AG04449 (cell line): ENCODE measurements at regions not wholly inside any gene's neighbourhood (a gene's known extent, or its start where the extent isn't known, plus 50 kb on each side); places are given as distances from the start of the nearest gene placed in this dataset.
"Not testable (repeated sequence)": the region's sequence is repeated elsewhere in the genome, so short reads cannot be mapped to it uniquely, and the experiment has no call there.

Experiments
- CTCF ChIA-PET: fragments of 350-600 bp; formaldehyde crosslinking; extraction: SDS; loops from one replicate; lab custom pipeline; 2021; ENCODE audit warnings: antibody characterized with exemption; lab: Yijun Ruan, JAX
- POLR2A ChIA-PET: fragments of 400-600, 350-600 bp; formaldehyde crosslinking; extraction: SDS; loops from one replicate; lab custom pipeline; 2020; ENCODE audit warnings: antibody characterized with exemption, inconsistent platforms; lab: Yijun Ruan, JAX
- DNase-seq: peaks from one replicate; pipeline ENCODE4 v3.0.0-alpha.2; 2010; ENCODE audit warnings: low read depth, low spot score
- H3K4me3 ChIP-seq: 2 replicates; pipeline ENCODE4 v1.5.1; 2011; ENCODE audit warnings: low read depth, mild to moderate bottlenecking, control low read depth, low read length
- CTCF ChIP-seq: IDR thresholded peaks from one replicate; pipeline ENCODE4 v1.5.1; 2011; ENCODE audit warnings: mild to moderate bottlenecking, moderate library complexity, low read length, control low read depth, inconsistent platforms; ENCODE audit not compliant: insufficient read depth; ENCODE audit errors: missing control alignments

DNA sequence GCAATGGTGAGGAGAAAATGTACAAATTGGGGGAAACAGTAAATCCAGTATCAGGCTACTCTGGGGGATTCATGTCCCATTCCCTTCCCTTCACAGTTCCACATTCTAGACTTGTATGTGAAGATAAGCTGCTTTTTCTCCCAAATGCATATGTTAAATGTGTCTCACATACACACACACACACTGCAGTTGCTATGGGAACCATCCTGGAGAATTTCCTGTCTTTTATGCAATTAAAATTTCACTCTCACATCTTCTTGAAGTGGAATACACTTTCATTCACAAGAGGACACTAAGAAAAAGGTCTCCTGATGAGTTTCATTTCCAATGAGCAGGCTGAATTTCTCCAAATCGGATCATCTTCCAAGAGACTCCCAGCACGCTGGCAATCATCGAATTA is 366.0 kb downstream of the LRATD1 start:
- ChIA-PET POLR2A (no interaction called here), CTCF (no interaction called here)
- TF ChIP-seq CTCF, result no peak

GRCh38 chr2:14999114-14999661 is 366.7 kb downstream of the LRATD1 start:
- no peak for TF ChIP-seq CTCF
- ChIA-PET CTCF (no interaction called here), POLR2A (no interaction called here)
- no peak overlapping the region for H3K4me3 ChIP-seq
- no peak for DNase-seq

More for the DNA sequence above, 366.0 kb downstream of the LRATD1 start:
- no peak for DNase-seq
- H3K4me3 ChIP-seq, result no peak overlapping the region

DNA sequence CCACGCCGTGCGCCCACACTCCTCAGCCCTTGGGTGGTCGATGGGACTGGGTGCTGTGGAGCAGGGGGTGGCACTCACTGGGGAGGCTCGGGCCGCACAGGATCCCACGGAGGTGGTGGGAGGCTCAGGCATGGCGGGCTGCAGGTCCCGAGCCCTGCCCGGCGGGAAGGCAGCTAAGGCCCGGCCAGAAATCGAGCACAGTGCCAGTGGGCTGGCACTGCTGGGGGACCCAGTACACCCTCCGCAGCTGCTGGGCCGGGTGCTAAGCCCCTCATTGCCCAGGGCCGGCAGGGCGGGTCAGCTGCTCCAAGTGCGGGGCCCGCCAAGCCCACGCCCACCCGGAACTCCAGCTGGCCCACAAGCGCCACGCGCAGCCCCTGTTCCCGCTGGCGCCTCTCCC is 370.0 kb downstream of the LRATD1 start:
- DNase-seq, CTCF ChIA-PET, H3K4me3 ChIP-seq, POLR2A ChIA-PET: not testable (repeated sequence)

DNA sequence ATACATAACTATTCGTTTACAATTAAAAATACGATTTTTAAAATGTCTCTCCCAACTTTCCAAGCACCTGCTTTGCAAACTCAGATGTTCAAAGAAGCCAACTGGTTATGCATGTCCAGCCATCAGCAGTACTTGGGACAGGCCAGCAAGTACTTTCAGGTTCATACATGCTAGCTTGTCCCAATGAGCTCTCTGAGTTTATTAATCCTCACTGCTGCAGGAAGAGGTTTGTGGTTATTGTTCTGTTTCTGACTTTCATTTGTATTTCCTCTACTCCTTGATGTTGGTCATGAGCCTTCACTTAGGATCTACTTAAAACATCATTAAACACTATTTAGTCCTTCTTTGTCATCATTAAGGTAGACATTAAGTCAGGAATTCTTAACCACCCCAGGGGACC is 374.1 kb downstream of the LRATD1 start:
- ChIA-PET POLR2A (no interaction called here), CTCF (no interaction called here)
- no peak for DNase-seq
- no peak for TF ChIP-seq CTCF
- H3K4me3 ChIP-seq, result no peak overlapping the region

DNA sequence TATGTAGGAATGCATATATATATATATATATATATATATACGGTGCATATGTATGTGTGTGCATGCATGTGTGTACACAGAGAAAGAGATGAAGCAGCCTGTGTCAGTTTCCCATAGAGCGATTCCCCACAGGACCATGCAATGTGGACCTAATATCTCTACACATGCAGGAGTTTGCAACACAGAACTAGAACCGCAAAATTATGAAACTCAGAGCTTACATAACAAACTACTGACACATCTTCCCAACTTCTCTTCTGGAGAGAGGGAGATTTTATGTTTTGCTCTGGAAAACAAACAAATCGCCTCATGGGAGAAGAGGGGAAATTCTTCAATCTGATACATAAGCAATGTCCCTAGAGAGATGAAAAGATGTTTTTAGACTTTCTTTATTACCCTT is 377.2 kb downstream of the LRATD1 start:
- DNase-seq, result no peak
- no peak overlapping the region for H3K4me3 ChIP-seq
- no peak for TF ChIP-seq CTCF
- POLR2A ChIA-PET, result no interaction called here
- CTCF ChIA-PET, result no interaction called here

DNA sequence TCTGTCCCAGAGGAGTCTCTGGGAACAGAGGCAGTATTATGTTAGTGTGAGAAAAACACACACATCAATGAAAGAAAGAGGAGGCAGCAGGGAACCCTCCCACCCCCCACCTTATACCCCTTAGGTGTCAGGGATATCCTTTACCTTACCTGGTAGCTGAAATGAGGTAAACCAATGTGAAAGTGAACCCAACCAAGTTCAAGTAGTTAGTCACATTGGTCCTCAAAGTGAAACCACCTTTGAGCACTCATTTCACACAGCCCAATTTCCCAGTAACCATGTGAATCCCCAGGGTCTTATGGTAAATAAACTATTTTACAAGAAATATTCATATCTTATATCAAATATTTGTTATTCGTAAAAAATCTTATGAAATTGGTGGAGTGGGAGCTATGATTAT is 377.8 kb downstream of the LRATD1 start:
- POLR2A ChIA-PET, result no interaction called here
- CTCF ChIA-PET, result no interaction called here
- H3K4me3 ChIP-seq, result no peak overlapping the region
- no peak for DNase-seq
- TF ChIP-seq CTCF, result no peak

DNA sequence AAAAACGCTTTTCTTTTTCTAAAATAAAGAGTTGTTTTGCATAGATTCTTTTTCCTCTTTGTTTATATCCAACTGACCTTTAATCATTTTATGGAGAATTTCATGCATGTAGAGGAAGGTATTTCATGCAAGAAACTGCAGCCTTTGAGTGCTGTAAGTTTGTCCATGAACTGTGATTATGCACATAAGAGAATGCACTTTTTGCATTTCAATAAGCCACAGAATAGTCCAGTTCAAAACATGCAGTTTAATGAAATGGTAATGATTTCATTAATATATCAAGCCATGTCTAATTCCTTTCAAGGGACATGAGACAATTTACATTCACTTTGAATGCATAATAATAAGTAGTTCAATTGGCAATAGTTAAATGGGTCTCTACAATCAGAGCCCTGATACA is 386.3 kb downstream of the LRATD1 start:
- ChIA-PET POLR2A (no interaction called here), CTCF (no interaction called here)
- H3K4me3 ChIP-seq, result no peak overlapping the region
- no peak for DNase-seq
- TF ChIP-seq CTCF, result no peak
